GM21723 (cell line): ENCODE measurements at regions not wholly inside any gene's neighbourhood (a gene's known extent, or its start where the extent isn't known, plus 50 kb on each side); places are given as distances from the start of the nearest gene placed in this dataset.

ENCODE experiments used
- ATAC-seq: cut with Tn5 transposase; IDR thresholded peaks from one replicate; pipeline ENCODE4 v1.9.1; 2021; ENCODE audit warnings: mild to moderate bottlenecking, moderate library complexity; ENCODE audit not compliant: unreplicated experiment

- ATAC-seq, result no peak
Measured at GRCh38 chr1:175894581-175894980, 151.2 kb upstream of the TNR start.

GRCh38 chr1:175893192-175893591 lies 149.8 kb upstream of the TNR start:
- no peak for ATAC-seq

- no peak for ATAC-seq
Measured at GRCh38 chr1:175892686-175893085, 149.3 kb upstream of the TNR start.

- ATAC-seq, result no peak
Measured at GRCh38 chr1:175891783-175892309, 148.5 kb upstream of the TNR start.

DNA sequence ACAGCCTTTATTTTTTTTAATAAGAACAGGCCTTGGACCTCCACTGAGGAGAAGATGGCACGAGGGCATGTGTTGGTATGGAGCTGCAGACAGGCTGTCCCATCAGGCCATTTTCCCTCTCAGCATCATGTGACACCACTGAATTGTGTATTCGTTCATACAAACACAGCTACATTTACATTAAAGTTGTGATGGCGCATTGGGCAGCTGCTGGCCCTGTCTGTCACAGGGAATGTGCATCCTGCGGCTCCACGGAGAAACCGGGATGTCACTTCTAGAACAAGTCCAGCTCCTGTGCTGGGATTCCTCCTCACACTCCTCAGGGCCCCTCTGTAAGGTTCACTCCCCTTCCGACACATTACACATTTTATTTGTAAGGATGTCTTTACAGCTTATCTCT lies 147.6 kb upstream of the TNR start:
- no peak for ATAC-seq

- ATAC-seq, result no peak
Measured at GRCh38 chr1:175889848-175890247, 146.5 kb upstream of the TNR start.

DNA sequence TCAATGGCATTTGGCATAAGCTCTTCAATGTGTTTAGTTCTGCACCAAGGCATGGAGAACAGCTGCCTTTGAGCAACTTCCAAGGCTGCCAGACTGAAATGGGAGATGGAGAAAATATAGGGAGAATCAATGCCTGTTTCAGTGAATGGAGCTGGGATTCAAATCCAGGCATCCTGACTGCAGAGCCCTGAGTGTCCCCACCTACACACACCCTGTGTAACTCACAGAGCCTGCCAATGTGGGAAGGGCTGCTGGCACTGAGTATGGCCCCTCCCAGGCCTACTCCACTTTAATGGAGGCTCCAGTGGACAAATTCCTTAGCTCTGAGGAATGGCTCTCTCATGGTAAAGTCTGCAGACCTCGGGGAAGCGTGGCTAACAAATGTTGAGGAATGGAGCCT lies 145.6 kb upstream of the TNR start:
- no peak for ATAC-seq

DNA sequence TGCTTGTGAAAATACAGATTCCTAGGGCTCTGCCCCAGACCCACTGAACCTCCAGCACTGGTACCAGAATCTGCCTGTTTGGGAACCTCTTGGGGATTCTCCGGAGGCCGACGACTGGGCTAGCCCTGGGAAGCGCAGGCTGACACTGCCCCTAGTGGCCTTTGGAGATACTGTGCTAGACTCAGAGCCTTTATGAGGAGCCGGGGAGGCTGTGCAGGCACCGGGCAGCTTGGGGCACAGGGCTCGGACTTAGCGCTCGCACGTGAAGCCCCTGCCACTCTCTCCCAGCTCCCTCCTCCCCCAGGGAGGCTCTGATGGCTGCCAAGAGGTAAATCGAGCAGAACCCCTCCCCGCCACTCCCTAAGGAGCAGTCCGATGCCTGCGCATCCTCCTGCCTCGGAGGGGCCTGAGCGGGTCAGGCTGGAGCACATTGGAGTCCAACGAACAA lies 144.6 kb upstream of the TNR start:
- peak; percentile 93 for ATAC-seq

- ATAC-seq, result no peak
Measured at GRCh38 chr1:175887521-175887920, 144.1 kb upstream of the TNR start.

DNA sequence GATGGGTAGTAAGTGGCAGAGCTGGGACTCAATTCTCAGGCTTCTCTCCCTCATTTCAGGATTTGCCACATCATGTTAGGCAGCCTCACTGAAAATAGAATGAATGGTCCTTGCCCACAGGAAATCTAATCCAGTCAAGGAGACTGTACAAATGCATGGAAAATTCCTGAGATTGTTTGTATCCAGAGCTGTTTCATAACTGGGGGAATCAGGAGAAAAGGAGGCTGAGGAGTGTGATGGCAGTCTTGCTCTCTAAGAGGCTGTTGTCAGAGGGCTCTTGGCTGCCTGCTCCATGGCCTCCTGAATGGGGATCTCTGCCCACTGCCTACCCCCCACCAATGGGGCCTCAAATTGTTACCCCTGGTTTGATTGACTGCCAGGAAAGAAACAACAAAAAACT lies 141.9 kb upstream of the TNR start:
- ATAC-seq, result no peak

GRCh38 chr1:175884369-175884768 lies 141.0 kb upstream of the TNR start:
- no peak for ATAC-seq

- ATAC-seq, result no peak
Measured at GRCh38 chr1:175882192-175882591, 138.8 kb upstream of the TNR start.

GRCh38 chr1:175881246-175881976 lies 138.0 kb upstream of the TNR start:
- no peak for ATAC-seq

- no peak for ATAC-seq
Measured at GRCh38 chr1:175878775-175879174, 135.4 kb upstream of the TNR start.

GRCh38 chr1:175877939-175878737 lies 134.7 kb upstream of the TNR start:
- ATAC-seq, result no peak

DNA sequence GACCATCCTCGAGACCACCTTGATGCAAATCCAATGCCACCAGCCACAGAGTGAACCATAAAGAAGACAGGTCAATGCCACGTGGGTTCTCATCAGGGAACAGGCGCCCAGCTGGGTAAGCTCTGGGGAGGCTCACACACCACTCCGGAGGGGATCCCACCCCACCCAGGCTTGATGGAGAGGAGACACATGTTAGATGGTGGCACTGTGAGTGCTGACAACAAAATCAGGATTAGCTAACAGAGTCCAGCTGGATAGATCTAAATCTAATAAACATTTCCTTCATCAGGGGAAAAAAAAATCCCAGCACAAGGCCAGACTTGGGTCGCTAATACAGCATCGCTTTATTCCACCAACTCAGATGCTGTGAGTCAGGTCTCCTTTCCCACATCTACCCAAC lies 132.2 kb upstream of the TNR start:
- ATAC-seq, result no peak

- no peak for ATAC-seq
Measured at GRCh38 chr1:175874081-175874480, 130.7 kb upstream of the TNR start.

GRCh38 chr1:175873290-175873935 lies 130.0 kb upstream of the TNR start:
- peak; percentile 71 for ATAC-seq

GRCh38 chr1:175872588-175872987 lies 129.2 kb upstream of the TNR start:
- ATAC-seq, result no peak

GRCh38 chr1:175871647-175872046 lies 128.3 kb upstream of the TNR start:
- no peak for ATAC-seq

GRCh38 chr1:175870217-175870616 lies 126.8 kb upstream of the TNR start:
- ATAC-seq, result no peak

GRCh38 chr1:175866776-175867175 lies 123.4 kb upstream of the TNR start:
- no peak for ATAC-seq
